Colonic mucosa (tissue), 4 donors: ENCODE measurements at regions not wholly inside any gene's neighbourhood (a gene's known extent, or its start where the extent isn't known, plus 50 kb on each side); places are given as distances from the start of the nearest gene placed in this dataset.

Experiments
- DNase-seq: peaks from one replicate; pipeline ENCODE4 v3.0.0-alpha.2; 2020
- H3K27ac ChIP-seq: fragments of 200-600 bp; one replicate; pipeline ENCODE4 v1.8.0; 2021
- H3K27me3 ChIP-seq: fragments of 200-600 bp; one replicate; pipeline ENCODE4 v1.8.0; 2021
- H3K36me3 ChIP-seq: fragments of 200-600 bp; one replicate; pipeline ENCODE4 v1.8.0; 2021
- H3K4me1 ChIP-seq: fragments of 200-600 bp; one replicate; pipeline ENCODE4 v1.8.0; 2021; ENCODE audit warnings: mild to moderate bottlenecking
- H3K4me3 ChIP-seq: fragments of 200-600 bp; one replicate; pipeline ENCODE4 v1.8.0; 2021
- H3K9ac ChIP-seq, 2 donors: one replicate each; pipeline ENCODE4 v1.7.0; 2013; ENCODE audit warnings: control low read depth in 2 of 2, low read depth in 2 of 2, low read length in 2 of 2
- H3K9me3 ChIP-seq: fragments of 200-600 bp; one replicate; pipeline ENCODE4 v1.8.0; 2021
- CTCF ChIP-seq: fragments of 200-600 bp; IDR thresholded peaks from one replicate; pipeline ENCODE4 v1.8.0; 2022; ENCODE audit warnings: antibody characterized with exemption, mild to moderate bottlenecking
- intact Hi-C: fragments of 100-400 bp; cut with DNase I; formaldehyde crosslinking; loops from one replicate; pipeline ENCODE4 v1.14.1; 2022
- donor health status: healthy.
- donor health status: DM: no; HTN: no; CAD: no.
- donor health status: DM: no; HTN: no; CAD: no.

GRCh38 chr3:193124861-193125260 is 116.2 kb upstream of the PLAAT1 start:
- intact Hi-C loops = no loop called here
- Histone ChIP-seq H3K9ac (no peak overlapping the region), H3K27me3 (no peaks in the 10 kb centered on the region), H3K27ac (no peak overlapping the region), H3K9me3 (no peaks in the 10 kb centered on the region), H3K4me3 (no peak overlapping the region), H3K4me1 (no peaks in the 10 kb centered on the region), H3K36me3 (no peaks in the 10 kb centered on the region)
- TF ChIP-seq CTCF = no peak
- no peak for DNase-seq

GRCh38 chr3:193129607-193130006 is 111.4 kb upstream of the PLAAT1 start:
- intact Hi-C loops = no loop called here
- no peak for TF ChIP-seq CTCF
- Histone ChIP-seq H3K27ac (no peak overlapping the region), H3K9ac (no peak overlapping the region), H3K4me1 (no peaks in the 10 kb centered on the region), H3K27me3 (no peaks in the 10 kb centered on the region), H3K36me3 (no peaks in the 10 kb centered on the region), H3K4me3 (no peak overlapping the region), H3K9me3 (no peaks in the 10 kb centered on the region)
- DNase-seq = no peak

GRCh38 chr3:193130576-193130975 is 110.4 kb upstream of the PLAAT1 start:
- Histone ChIP-seq H3K9me3 (no peaks in the 10 kb centered on the region), H3K4me3 (no peak overlapping the region), H3K27me3 (no peaks in the 10 kb centered on the region), H3K9ac (no peak overlapping the region), H3K27ac (no peak overlapping the region), H3K4me1 (no peaks in the 10 kb centered on the region), H3K36me3 (no peaks in the 10 kb centered on the region)
- DNase-seq = no peak
- TF ChIP-seq CTCF = no peak
- intact Hi-C loops = no loop called here

DNA sequence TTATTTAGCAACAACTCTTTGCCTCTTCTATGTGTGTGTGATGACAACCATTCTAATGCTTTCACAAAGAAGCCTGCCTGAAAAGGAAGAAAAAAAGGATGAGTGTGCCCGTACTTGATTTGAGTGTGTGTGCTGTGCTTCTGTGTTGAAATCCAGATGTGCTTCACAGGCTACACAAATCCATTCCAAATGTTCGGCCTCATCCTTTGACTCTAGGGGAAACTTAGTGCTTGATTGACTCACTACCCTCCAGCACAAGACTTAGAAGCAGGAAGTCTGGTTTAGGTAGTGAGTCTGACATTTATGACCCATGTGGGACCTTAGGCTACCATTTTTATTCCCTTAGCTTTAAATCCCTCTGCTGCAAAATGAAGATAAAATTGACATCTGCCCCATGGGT is 108.8 kb upstream of the PLAAT1 start:
- no peaks in the 10 kb centered on the region for H3K9me3 ChIP-seq
- no peak for DNase-seq
- no peak overlapping the region for H3K27ac ChIP-seq
- no peaks in the 10 kb centered on the region for H3K27me3 ChIP-seq
- no peaks in the 10 kb centered on the region for H3K36me3 ChIP-seq
- no peaks in the 10 kb centered on the region for H3K4me1 ChIP-seq
- no peak for TF ChIP-seq CTCF
- H3K4me3 ChIP-seq = no peak overlapping the region
- intact Hi-C loops = no loop called here
- H3K9ac ChIP-seq = no peak overlapping the region

DNA sequence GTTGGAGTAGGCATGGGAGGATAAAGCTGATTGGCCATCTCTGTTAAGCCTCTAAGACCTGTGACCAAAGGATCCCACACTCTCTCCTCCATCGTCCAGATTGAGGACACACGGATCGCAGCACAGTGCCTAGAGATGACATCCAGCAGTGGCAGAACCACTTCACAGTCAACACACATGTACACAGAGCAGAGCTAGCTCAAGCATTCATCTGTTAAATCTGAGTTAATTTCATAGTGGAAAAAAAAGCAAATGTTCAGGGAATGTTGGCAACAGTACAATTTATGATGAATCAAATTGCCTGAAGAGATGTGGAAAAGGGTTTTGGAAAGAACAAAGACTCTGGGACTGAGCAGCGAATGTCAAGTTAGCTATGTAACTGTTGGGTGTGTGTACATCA is 108.1 kb upstream of the PLAAT1 start:
- H3K9ac ChIP-seq = no peak overlapping the region
- H3K9me3 ChIP-seq = no peaks in the 10 kb centered on the region
- no peaks in the 10 kb centered on the region for H3K36me3 ChIP-seq
- H3K27ac ChIP-seq = no peak overlapping the region
- intact Hi-C loops = no loop called here
- H3K4me3 ChIP-seq = no peak overlapping the region
- DNase-seq = no peak
- no peaks in the 10 kb centered on the region for H3K4me1 ChIP-seq
- TF ChIP-seq CTCF = no peak
- H3K27me3 ChIP-seq = no peaks in the 10 kb centered on the region

DNA sequence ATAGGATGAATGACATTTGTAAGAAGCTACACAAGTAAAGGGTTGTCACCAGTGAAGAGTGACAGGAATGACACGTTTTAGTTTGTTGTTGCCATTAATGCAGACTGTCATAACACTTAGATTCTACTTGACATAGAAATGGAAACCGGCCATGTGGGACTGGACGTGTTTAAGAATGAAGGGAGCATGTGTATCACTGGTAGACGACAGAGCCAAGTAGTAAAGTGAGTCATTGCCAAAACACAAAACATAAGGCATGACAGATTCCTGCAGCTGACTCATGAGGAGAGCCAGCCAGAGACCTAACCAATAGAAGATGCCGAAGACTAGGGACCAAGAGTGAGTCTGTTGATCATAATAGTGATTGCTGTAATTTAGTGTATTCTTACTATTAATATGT is 106.2 kb upstream of the PLAAT1 start:
- TF ChIP-seq CTCF = no peak
- Histone ChIP-seq H3K27ac (no peak overlapping the region), H3K9me3 (no peaks in the 10 kb centered on the region), H3K36me3 (no peaks in the 10 kb centered on the region), H3K4me3 (no peak overlapping the region), H3K4me1 (no peaks in the 10 kb centered on the region), H3K9ac (no peak overlapping the region), H3K27me3 (no peaks in the 10 kb centered on the region)
- no peak for DNase-seq
- intact Hi-C loops = no loop called here
